ENCODE measurements at regions not wholly inside any gene's neighbourhood (a gene's known extent, or its start where the extent isn't known, plus 50 kb on each side); places are given as distances from the start of the nearest gene placed in this dataset.

- Histone ChIP-seq H4K20me1 (ENCODE audit: insufficient read depth) (no peaks in the 10 kb centered on the region), H3F3A (replicated peaks; ENCODE audit: insufficient read depth) (no peaks in the 10 kb centered on the region), H3K27ac (ENCODE audit: low read depth in 2 of 2, low read length in 1 of 2) (no peak overlapping the region), H3K9me2 (no peaks in the 10 kb centered on the region), H3K9ac (no peak overlapping the region), H3K36me3 (replicated peaks in 1 of 2; ENCODE audit: control insufficient read depth in 1 of 2, insufficient read depth in 2 of 2, low read length in 1 of 2) (no peaks in the 10 kb centered on the region), H3K4me2 (no peak overlapping the region), H2AFZ (ENCODE audit: low read depth) (no peak overlapping the region), H3K9me3 (no peaks in the 10 kb centered on the region), H3K4me3 (ENCODE audit: low read depth in 2 of 2, low read length in 1 of 2) (no peak overlapping the region), H3K4me1 (ENCODE audit: control insufficient read depth in 1 of 2, insufficient read depth in 2 of 2, low read depth in 1 of 2, low read length in 1 of 2) (no peaks in the 10 kb centered on the region; a peak in 1 of 4 replicates), H3K79me2 (ENCODE audit: insufficient read depth) (no peaks in the 10 kb centered on the region), H3K27me3 (ENCODE audit: insufficient read depth) (no peaks in the 10 kb centered on the region)
- ChIA-PET POLR2A (no interaction called here), CTCF (interaction anchor here (0.7 kb wide), 1 partner anchor 54 kb away, joined by 3 read pairs; no protein-coding TSS in a partner anchor)
- TF ChIP-seq POLR2AphosphoS5 (IDR thresholded peaks at IDR 0.05; ENCODE audit: low read depth, low read length) (no peak), EZH2phosphoT487 (IDR thresholded peaks at IDR 0.05; ENCODE audit: borderline replicate concordance, low read depth) (no peak), TEAD4 (IDR thresholded peaks at IDR 0.05; ENCODE audit: borderline replicate concordance, insufficient read depth) (no peak), GATA2 (CRISPR knock-in tag; IDR thresholded peaks at IDR 0.05) (no peak), TCF12 (IDR thresholded peaks at IDR 0.05) (no peak), YY1 (IDR thresholded peaks at IDR 0.05; ENCODE audit: low read depth) (no peak), MAX (IDR thresholded peaks at IDR 0.05; ENCODE audit: low read depth) (no peak), USF1 (IDR thresholded peaks at IDR 0.05; ENCODE audit: borderline replicate concordance, low read depth) (no peak), IRF3 (IDR thresholded peaks at IDR 0.05; ENCODE audit: low read depth, low read length) (no peak), FOXJ3 (CRISPR knock-in tag; IDR thresholded peaks at IDR 0.05) (no peak), USF2 (IDR thresholded peaks at IDR 0.05; ENCODE audit: borderline replicate concordance, low read depth, low read length) (no peak), RFX5 (IDR thresholded peaks at IDR 0.05; ENCODE audit: low read length) (no peak), CHD2 (IDR thresholded peaks at IDR 0.05; ENCODE audit: low read length, partially characterized antibody) (no peak)
- no peak for DNase-seq
- WGBS (ENCODE audit: low lambda C conversion rate), result 58% methylated on average over 11 of the region's 11 CpGs
These were observed 82.9 kb upstream of the RUFY1 start for GRCh38 chr5:179467441-179467840.

- no peak overlapping the region for H3K27ac ChIP-seq (ENCODE audit: low read depth in 2 of 2, low read length in 1 of 2)
- no peaks in the 10 kb centered on the region for H3K36me3 ChIP-seq (replicated peaks in 1 of 2; ENCODE audit: control insufficient read depth in 1 of 2, insufficient read depth in 2 of 2, low read length in 1 of 2)
- H3K9ac ChIP-seq, result no peak overlapping the region
- no peak overlapping the region for H2AFZ ChIP-seq (ENCODE audit: low read depth)
- H3F3A ChIP-seq (replicated peaks; ENCODE audit: insufficient read depth), result no peaks in the 10 kb centered on the region
- H3K9me3 ChIP-seq, result no peaks in the 10 kb centered on the region
- no peaks in the 10 kb centered on the region for H3K79me2 ChIP-seq (ENCODE audit: insufficient read depth)
- ChIA-PET POLR2A (no interaction called here), CTCF (no interaction called here)
- DNase-seq, result no peak
- no peaks in the 10 kb centered on the region for H3K27me3 ChIP-seq (ENCODE audit: insufficient read depth)
- no peak overlapping the region; a peak in 1 of 4 replicates for H3K4me3 ChIP-seq (ENCODE audit: low read depth in 2 of 2, low read length in 1 of 2)
- peaks cover 0 to 9% of the 10 kb centered on the region in 2 experiments; a peak in 1 of 4 replicates for H3K4me1 ChIP-seq (ENCODE audit: control insufficient read depth in 1 of 2, insufficient read depth in 2 of 2, low read depth in 1 of 2, low read length in 1 of 2)
- H4K20me1 ChIP-seq (ENCODE audit: insufficient read depth), result no peaks in the 10 kb centered on the region
- no peak overlapping the region for H3K4me2 ChIP-seq
- no peaks in the 10 kb centered on the region for H3K9me2 ChIP-seq
- 32% methylated on average over 10 of the region's 10 CpGs for WGBS (ENCODE audit: low lambda C conversion rate)
- TF ChIP-seq EP300 (IDR thresholded peaks at IDR 0.05; ENCODE audit: borderline replicate concordance in 1 of 2, low read depth in 1 of 2, low read length in 1 of 2) (no peak), POLR2AphosphoS5 (IDR thresholded peaks at IDR 0.05; ENCODE audit: low read depth, low read length) (no peak), USF2 (IDR thresholded peaks at IDR 0.05; ENCODE audit: borderline replicate concordance, low read depth, low read length) (no peak), SIN3A (IDR thresholded peaks at IDR 0.05; ENCODE audit: borderline replicate concordance, low read depth, low read length) (no peak), RAD21 (IDR thresholded peaks at IDR 0.05; ENCODE audit: low read length) (no peak), MAX (IDR thresholded peaks at IDR 0.05; ENCODE audit: low read depth) (no peak), FOSL2 (IDR thresholded peaks at IDR 0.05; ENCODE audit: borderline replicate concordance, low read depth) (no peak), RCOR1 (IDR thresholded peaks at IDR 0.05; ENCODE audit: low read length) (no peak), USF1 (IDR thresholded peaks at IDR 0.05; ENCODE audit: borderline replicate concordance, low read depth) (no peak), NRF1 (IDR thresholded peaks at IDR 0.05; ENCODE audit: low read depth, low read length) (no peak), YY1 (IDR thresholded peaks at IDR 0.05; ENCODE audit: low read depth) (no peak), EZH2phosphoT487 (IDR thresholded peaks at IDR 0.05; ENCODE audit: borderline replicate concordance, low read depth) (no peak), JUND (IDR thresholded peaks at IDR 0.05) (no peak)
These were observed 85.7 kb upstream of the RUFY1 start for GRCh38 chr5:179464631-179465030.

Data from SK-N-SH (cell line).